DND-41 (cell line): ENCODE measurements at regions not wholly inside any gene's neighbourhood (a gene's known extent, or its start where the extent isn't known, plus 50 kb on each side); places are given as distances from the start of the nearest gene placed in this dataset.

Experiments used
- EZH2 ChIP-seq: IDR thresholded peaks from 3 replicates; pipeline ENCODE4 v1.6.1; 2012; ENCODE audit warnings: borderline replicate concordance, low read depth, mild to moderate bottlenecking, moderate library complexity, low read length, inconsistent platforms; ENCODE audit not compliant: severe bottlenecking
- TF ChIP-seq, protein P1 (sequence below): IDR thresholded peaks from 2 replicates; pipeline ENCODE4 v1.5.1; 2012; ENCODE audit warnings: borderline replicate concordance, low read length, moderate library complexity, mild to moderate bottlenecking; ENCODE audit not compliant: poor library complexity, severe bottlenecking; ENCODE audit errors: extremely low read depth

DNA sequence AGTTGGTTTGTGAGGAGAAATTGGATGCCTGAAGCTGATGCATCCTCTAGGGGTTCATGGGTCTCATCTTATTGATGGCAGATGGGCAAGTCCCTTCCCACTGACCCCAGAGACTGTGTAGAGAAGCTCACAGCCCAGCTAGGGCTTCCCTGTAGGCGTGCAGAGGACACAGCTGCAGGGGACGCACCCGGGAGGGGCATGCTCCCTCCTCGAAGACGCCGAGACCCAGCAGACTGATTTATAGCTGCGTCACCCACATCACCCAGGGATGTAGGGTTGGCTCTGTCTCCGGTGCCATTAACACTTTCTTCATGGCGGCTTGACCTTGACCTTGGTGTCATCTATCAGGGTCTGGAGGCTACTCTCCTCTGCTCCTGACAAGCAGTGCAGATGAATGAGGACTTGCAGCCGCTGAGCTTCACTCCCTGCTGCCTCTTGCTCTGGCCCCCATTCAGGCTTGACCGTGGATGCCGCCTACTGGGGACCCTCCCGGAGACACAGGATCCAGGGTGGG, 549.7 kb downstream of the TCERG1L start:
- no peak for TF ChIP-seq EZH2
- TF ChIP-seq, protein P1, sequence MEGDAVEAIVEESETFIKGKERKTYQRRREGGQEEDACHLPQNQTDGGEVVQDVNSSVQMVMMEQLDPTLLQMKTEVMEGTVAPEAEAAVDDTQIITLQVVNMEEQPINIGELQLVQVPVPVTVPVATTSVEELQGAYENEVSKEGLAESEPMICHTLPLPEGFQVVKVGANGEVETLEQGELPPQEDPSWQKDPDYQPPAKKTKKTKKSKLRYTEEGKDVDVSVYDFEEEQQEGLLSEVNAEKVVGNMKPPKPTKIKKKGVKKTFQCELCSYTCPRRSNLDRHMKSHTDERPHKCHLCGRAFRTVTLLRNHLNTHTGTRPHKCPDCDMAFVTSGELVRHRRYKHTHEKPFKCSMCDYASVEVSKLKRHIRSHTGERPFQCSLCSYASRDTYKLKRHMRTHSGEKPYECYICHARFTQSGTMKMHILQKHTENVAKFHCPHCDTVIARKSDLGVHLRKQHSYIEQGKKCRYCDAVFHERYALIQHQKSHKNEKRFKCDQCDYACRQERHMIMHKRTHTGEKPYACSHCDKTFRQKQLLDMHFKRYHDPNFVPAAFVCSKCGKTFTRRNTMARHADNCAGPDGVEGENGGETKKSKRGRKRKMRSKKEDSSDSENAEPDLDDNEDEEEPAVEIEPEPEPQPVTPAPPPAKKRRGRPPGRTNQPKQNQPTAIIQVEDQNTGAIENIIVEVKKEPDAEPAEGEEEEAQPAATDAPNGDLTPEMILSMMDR, result no peak
